ENCODE measurements at regions not wholly inside any gene's neighbourhood (a gene's known extent, or its start where the extent isn't known, plus 50 kb on each side); places are given as distances from the start of the nearest gene placed in this dataset.

DNA sequence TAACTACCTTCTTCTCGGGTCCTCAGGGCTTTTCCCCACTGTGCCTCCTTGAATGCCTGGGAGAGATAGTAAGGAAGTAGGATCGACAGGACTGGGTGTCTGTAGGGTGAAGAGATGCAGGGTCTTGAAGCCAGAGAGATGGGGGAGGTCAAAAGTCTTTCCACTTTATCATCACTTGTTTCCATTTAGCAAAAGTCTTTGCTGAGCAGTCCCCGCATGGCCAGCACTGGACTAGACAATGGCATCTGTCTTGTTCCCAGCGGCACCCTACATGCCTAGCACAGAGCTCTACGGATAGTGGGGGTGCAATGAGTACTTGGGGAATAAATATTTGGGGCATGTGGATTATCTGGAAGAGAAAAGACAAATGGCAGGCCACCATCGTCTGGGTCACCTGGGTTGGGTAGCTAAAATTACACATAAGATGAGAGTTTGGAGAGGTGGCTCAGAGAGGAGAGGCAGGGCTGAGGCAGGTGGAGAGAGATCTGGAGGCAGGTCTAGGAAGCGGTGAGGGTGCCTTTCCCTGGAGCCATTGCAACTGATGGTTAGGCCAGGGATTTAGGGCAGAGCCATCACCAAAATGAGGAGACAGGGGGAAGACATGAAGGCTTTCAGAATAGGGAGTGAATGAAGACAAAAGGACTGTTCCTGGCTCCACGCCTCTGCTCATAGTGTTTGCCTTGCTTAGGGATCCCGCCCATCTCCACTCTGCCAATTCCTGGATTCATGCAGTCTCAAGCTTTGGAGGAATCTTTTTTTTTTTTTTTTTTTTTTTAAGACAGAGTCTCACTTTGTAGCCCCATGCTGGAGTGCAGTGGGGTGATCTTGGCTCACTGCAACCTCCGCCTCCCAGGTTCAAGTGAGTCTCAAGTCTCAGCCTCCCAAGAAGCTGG is 250.8 kb upstream of the KLF4 start (continued):
- TF ChIP-seq THAP11 (CRISPR knock-in tag; IDR thresholded peaks at IDR 0.05) = no peak
- no peak for TF ChIP-seq NR2F6 (IDR thresholded peaks at IDR 0.05)
- no peak for TF ChIP-seq NR2F6 (CRISPR knock-in tag; IDR thresholded peaks at IDR 0.05)
- no peak for TF ChIP-seq U2AF1 (optimal IDR thresholded peaks at IDR 0.05; ENCODE audit: low read depth, low read length)
- TF ChIP-seq, protein P1, sequence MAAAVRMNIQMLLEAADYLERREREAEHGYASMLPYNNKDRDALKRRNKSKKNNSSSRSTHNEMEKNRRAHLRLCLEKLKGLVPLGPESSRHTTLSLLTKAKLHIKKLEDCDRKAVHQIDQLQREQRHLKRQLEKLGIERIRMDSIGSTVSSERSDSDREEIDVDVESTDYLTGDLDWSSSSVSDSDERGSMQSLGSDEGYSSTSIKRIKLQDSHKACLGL (CRISPR knock-in tag; IDR thresholded peaks at IDR 0.05) = no peak
- TF ChIP-seq IKZF1 (IDR thresholded peaks at IDR 0.05) = no peak

- H3K27me3 ChIP-seq (ENCODE audit: control insufficient read depth in 1 of 2, insufficient read depth in 2 of 2, low read length in 2 of 2) = peaks cover 0 to 1% of the 10 kb centered on the region in 2 experiments; a peak in 1 of 5 replicates
- WGBS (ENCODE audit: low lambda C conversion rate) = no CpG with 5 or more reads among the region's 12 CpGs
- DNase-seq (ENCODE audit: low spot score) = no peak
- H2AFZ ChIP-seq (ENCODE audit: low read length) = no peak overlapping the region
- ChIA-PET POLR2A (no interaction called here), CTCF (ENCODE audit: low intra/inter-chr PET ratio, low total read pairs) (no interaction called here)
- H3K9ac ChIP-seq (ENCODE audit: insufficient read depth, low read depth, low read length) = no peak overlapping the region
- H3K27ac ChIP-seq (ENCODE audit: extremely low read length, insufficient read depth, low read length) = no peak overlapping the region
- FAIRE-seq = no peak
- no peaks in the 10 kb centered on the region for H3K79me2 ChIP-seq (ENCODE audit: insufficient read depth, low read length)
- in situ Hi-C loops (cut with HindIII; ENCODE audit: extremely low pct_ligation_motif_present, low pct_unique_long_range_greater_than_20kb) = no loop called here
- no peaks in the 10 kb centered on the region for H3K36me3 ChIP-seq (replicated peaks in 1 of 2; ENCODE audit: control insufficient read depth in 1 of 2, insufficient read depth in 2 of 2, low read length in 2 of 2)
- H3K4me1 ChIP-seq (ENCODE audit: insufficient read depth, low read length) = no peaks in the 10 kb centered on the region
- H3K9me3 ChIP-seq (ENCODE audit: low read length) = no peaks in the 10 kb centered on the region
- H4K20me1 ChIP-seq (ENCODE audit: insufficient read depth, low read length) = no peaks in the 10 kb centered on the region
- ATAC-seq = no peak
- no peak overlapping the region for H3K4me2 ChIP-seq (ENCODE audit: low read depth, low read length)
- intact Hi-C loops (cut with micrococcal nuclease; ENCODE audit: unreplicated experiment) = no loop called here
- no peak overlapping the region for H3K4me3 ChIP-seq (replicated peaks in 1 of 3; ENCODE audit: insufficient read depth in 1 of 3, low read depth in 2 of 3, low read length in 3 of 3)
- no TSS peak for BruUV-seq (replicated peaks)
- TF ChIP-seq RAD51 (IDR thresholded peaks at IDR 0.05; ENCODE audit: borderline replicate concordance) = no peak
- no peak for TF ChIP-seq ZNF615 (CRISPR knock-in tag; IDR thresholded peaks at IDR 0.05; ENCODE audit: borderline replicate concordance)
- no peak for TF ChIP-seq ZNF883 (CRISPR knock-in tag; IDR thresholded peaks at IDR 0.05; ENCODE audit: not compliant biosample characterization)
- TF ChIP-seq SRSF1 (optimal IDR thresholded peaks at IDR 0.05; ENCODE audit: low read depth, low read length) = no peak
- no peak for TF ChIP-seq ZNF251 (CRISPR knock-in tag; IDR thresholded peaks at IDR 0.05)
- no peak for TF ChIP-seq JDP2 (CRISPR knock-in tag; IDR thresholded peaks at IDR 0.05; ENCODE audit: borderline replicate concordance)
- TF ChIP-seq FOXP1 (IDR thresholded peaks at IDR 0.05) = no peak
- TF ChIP-seq FOXP1 (CRISPR knock-in tag; IDR thresholded peaks at IDR 0.05) = no peak
- no peak for TF ChIP-seq CBX5 (CRISPR knock-in tag; IDR thresholded peaks at IDR 0.05; ENCODE audit: borderline replicate concordance)
- TF ChIP-seq GABPB1 (CRISPR knock-in tag; IDR thresholded peaks at IDR 0.05) = no peak
- no peak for TF ChIP-seq ARNT (IDR thresholded peaks at IDR 0.05)
- TF ChIP-seq, protein P2, sequence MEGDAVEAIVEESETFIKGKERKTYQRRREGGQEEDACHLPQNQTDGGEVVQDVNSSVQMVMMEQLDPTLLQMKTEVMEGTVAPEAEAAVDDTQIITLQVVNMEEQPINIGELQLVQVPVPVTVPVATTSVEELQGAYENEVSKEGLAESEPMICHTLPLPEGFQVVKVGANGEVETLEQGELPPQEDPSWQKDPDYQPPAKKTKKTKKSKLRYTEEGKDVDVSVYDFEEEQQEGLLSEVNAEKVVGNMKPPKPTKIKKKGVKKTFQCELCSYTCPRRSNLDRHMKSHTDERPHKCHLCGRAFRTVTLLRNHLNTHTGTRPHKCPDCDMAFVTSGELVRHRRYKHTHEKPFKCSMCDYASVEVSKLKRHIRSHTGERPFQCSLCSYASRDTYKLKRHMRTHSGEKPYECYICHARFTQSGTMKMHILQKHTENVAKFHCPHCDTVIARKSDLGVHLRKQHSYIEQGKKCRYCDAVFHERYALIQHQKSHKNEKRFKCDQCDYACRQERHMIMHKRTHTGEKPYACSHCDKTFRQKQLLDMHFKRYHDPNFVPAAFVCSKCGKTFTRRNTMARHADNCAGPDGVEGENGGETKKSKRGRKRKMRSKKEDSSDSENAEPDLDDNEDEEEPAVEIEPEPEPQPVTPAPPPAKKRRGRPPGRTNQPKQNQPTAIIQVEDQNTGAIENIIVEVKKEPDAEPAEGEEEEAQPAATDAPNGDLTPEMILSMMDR (CRISPR knock-in tag; IDR thresholded peaks at IDR 0.05) = no peak
- TF ChIP-seq ZNF274 (CRISPR knock-in tag; IDR thresholded peaks at IDR 0.05) = no peak
- TF ChIP-seq CENPBD1 (CRISPR knock-in tag; IDR thresholded peaks at IDR 0.05; ENCODE audit: borderline replicate concordance, low read depth) = no peak
- TF ChIP-seq ZBTB20 (CRISPR knock-in tag; IDR thresholded peaks at IDR 0.05; ENCODE audit: borderline replicate concordance, low read depth) = no peak
- TF ChIP-seq NR2F1 (CRISPR knock-in tag; IDR thresholded peaks at IDR 0.05) = no peak
- no peak for TF ChIP-seq HCFC1 (IDR thresholded peaks at IDR 0.05; ENCODE audit: low read depth, low read length)
Measured at GRCh38 chr9:107739601-107740082, 250.1 kb upstream of the KLF4 start.

All from HepG2 (cell line).